ENCODE measurements at regions not wholly inside any gene's neighbourhood (a gene's known extent, or its start where the extent isn't known, plus 50 kb on each side); places are given as distances from the start of the nearest gene placed in this dataset.

DNA sequence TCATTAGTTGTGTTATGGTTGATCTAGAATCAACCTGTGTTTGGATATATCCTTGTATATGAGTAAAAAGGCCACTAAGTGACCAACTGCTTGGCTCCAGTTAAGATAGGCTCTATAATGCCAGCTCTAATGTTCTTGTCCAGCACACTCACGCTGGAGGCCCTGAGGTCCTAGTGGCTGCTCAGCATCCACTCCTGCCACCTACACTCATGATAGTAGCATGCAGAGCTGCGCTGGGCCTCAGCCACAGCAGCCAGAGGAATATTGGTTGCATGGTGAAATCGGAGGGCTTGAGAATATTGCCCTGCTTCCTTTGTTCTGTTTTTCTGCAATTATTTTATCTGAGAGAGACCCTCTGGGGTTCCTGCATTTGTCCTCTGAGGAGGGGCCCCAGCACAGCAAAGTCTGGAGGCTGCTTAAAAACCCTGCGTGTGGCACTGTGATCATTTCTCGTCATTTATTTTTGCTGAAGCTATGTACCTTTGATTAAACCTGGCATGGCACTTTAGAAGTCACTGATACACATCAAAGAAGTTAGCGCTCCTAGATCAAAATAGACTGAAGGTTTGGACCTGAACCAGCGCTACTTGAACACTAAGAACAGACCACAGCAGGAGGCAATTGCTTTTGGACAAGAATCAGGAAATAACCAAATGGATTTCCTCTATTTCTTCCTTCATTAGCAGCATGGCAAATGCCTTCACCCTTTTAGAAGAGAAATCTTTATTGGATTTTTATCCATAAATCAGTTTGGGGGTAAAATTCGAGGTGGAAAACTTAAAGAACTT, 398.4 kb upstream of the ID4 start:
- TF ChIP-seq POLR2A (IDR thresholded peaks at IDR 0.05): no peak
- TF ChIP-seq, protein P1, sequence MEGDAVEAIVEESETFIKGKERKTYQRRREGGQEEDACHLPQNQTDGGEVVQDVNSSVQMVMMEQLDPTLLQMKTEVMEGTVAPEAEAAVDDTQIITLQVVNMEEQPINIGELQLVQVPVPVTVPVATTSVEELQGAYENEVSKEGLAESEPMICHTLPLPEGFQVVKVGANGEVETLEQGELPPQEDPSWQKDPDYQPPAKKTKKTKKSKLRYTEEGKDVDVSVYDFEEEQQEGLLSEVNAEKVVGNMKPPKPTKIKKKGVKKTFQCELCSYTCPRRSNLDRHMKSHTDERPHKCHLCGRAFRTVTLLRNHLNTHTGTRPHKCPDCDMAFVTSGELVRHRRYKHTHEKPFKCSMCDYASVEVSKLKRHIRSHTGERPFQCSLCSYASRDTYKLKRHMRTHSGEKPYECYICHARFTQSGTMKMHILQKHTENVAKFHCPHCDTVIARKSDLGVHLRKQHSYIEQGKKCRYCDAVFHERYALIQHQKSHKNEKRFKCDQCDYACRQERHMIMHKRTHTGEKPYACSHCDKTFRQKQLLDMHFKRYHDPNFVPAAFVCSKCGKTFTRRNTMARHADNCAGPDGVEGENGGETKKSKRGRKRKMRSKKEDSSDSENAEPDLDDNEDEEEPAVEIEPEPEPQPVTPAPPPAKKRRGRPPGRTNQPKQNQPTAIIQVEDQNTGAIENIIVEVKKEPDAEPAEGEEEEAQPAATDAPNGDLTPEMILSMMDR (IDR thresholded peaks at IDR 0.05): no peak
- no peak for TF ChIP-seq POLR2AphosphoS5 (IDR thresholded peaks at IDR 0.05)

Measured in upper lobe of left lung (tissue), 4 donors.